Activated naive CD4-positive, alpha-beta T cell treated with anti-CD3 and anti-CD28 coated beads for 36 hours (primary cell): ENCODE measurements at regions not wholly inside any gene's neighbourhood (a gene's known extent, or its start where the extent isn't known, plus 50 kb on each side); places are given as distances from the start of the nearest gene placed in this dataset.

Source experiments
- CTCF ChIA-PET: fragments of 350-600 bp; sonication (Branson Sonifier 250); formaldehyde crosslinking; loops from one replicate; lab custom pipeline; 2021; ENCODE audit warnings: antibody characterized with exemption; lab: Charles Lee
- DNase-seq: peaks from one replicate; pipeline ENCODE4 v3.0.0-alpha.2; 2020
- H3K27ac Mint-ChIP-seq: one replicate; pipeline ENCODE4 v1.8.0; 2021; ENCODE audit warnings: mild to moderate bottlenecking, mixed read lengths
- H3K27me3 Mint-ChIP-seq: one replicate; pipeline ENCODE4 v1.8.0; 2021; ENCODE audit warnings: low read depth, mixed read lengths
- H3K36me3 Mint-ChIP-seq: one replicate; pipeline ENCODE4 v1.8.0; 2021; ENCODE audit warnings: low read depth, mixed read lengths
- H3K4me1 Mint-ChIP-seq: one replicate; pipeline ENCODE4 v1.8.0; 2021; ENCODE audit warnings: low read depth, mixed read lengths
- H3K4me3 Mint-ChIP-seq: one replicate; pipeline ENCODE4 v1.8.0; 2021; ENCODE audit warnings: mild to moderate bottlenecking, moderate library complexity, mixed read lengths
- H3K9me3 Mint-ChIP-seq: one replicate; pipeline ENCODE4 v1.8.0; 2021; ENCODE audit warnings: mixed read lengths
- intact Hi-C: fragments of 100-400 bp; cut with micrococcal nuclease; formaldehyde crosslinking; loops from one replicate; pipeline ENCODE4 v1.15.1; 2023

DNA sequence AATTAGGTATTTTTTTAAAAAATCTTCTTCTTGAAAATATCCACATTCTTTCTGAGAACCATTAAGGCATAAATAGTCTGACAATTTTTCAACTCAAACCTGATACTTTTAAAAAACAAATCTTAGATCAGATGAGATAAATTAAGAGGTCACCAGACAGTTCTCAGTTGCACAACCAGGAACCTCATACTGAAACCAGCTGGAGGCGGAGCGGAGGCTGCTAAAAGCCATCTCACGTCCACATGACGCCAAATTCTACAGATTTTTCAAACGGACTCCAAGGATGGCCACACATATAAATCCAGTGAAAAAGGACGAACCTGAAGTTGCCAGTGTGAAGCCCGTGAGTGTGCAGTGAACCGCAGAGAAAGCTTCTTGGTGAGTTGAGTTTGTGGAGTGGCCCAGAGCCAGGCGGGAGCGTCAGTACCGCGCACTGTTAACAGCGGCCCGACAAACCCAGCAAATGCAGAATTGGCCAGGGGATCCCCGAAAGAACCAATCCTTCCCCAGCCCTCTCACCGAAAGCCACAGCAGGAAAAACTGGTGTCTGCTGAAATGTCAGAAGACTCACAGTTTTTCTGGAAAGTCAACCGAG lies 53.1 kb upstream of the BBS5 start:
- no peak for DNase-seq
- Mint-ChIP-seq H3K4me3 (no peak overlapping the region), H3K4me1 (no peaks in the 10 kb centered on the region), H3K27me3 (peaks cover 10% of the 10 kb centered on the region), H3K36me3 (no peaks in the 10 kb centered on the region), H3K27ac (no peak overlapping the region), H3K9me3 (peaks cover 4% of the 10 kb centered on the region)
- intact Hi-C loops, result no loop called here
- CTCF ChIA-PET, result no interaction called here

GRCh38 chr2:169422120-169422519 lies 57.2 kb upstream of the BBS5 start:
- Mint-ChIP-seq H3K4me1 (no peaks in the 10 kb centered on the region), H3K36me3 (no peaks in the 10 kb centered on the region), H3K27me3 (peaks cover 17% of the 10 kb centered on the region), H3K9me3 (no peaks in the 10 kb centered on the region), H3K27ac (no peak overlapping the region), H3K4me3 (no peak overlapping the region)
- intact Hi-C loops, result no loop called here
- no peak for DNase-seq
- CTCF ChIA-PET, result no interaction called here

DNA sequence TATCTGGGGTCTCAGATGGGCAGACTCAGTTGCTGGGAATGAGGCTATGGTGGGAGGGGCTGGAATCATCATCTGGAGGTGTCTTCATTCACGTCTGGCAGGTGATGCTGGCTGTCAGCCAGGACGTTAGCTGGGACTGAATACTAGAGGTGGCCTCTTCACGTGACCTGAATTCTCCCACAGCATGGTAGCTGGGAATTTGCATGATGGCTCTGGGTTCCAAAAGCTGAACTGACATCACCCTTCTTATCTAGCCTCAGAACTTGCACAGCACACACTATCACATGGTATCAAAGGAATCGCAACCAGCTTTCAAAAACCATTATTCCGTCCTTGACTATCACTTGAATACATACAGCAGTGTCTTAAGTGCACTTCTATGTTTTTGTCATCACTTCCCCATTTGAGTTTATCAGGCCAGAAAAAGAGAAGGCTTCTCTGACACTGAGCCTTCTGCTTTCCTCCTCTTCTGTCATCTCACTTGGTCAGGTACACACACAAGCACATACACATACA lies 53.0 kb upstream of the LRP2 start:
- no peak for DNase-seq
- Mint-ChIP-seq H3K27ac (no peak overlapping the region), H3K4me1 (no peaks in the 10 kb centered on the region), H3K4me3 (no peak overlapping the region), H3K27me3 (peaks cover 33% of the 10 kb centered on the region), H3K9me3 (no peaks in the 10 kb centered on the region), H3K36me3 (no peaks in the 10 kb centered on the region)
- intact Hi-C loops, result no loop called here
- CTCF ChIA-PET, result interaction anchor here (0.9 kb wide), 1 partner anchor 37 kb away, joined by 3 read pairs; no protein-coding TSS in a partner anchor
